BJ (cell line): ENCODE measurements at regions not wholly inside any gene's neighbourhood (a gene's known extent, or its start where the extent isn't known, plus 50 kb on each side); places are given as distances from the start of the nearest gene placed in this dataset.

ENCODE experiments used
- CTCF ChIA-PET: fragments of 350-600 bp; formaldehyde crosslinking; extraction: SDS; loops from one replicate; lab custom pipeline; 2021; ENCODE audit warnings: antibody characterized with exemption, inconsistent platforms; lab: Yijun Ruan, JAX
- POLR2A ChIA-PET: fragments of 300-600 bp; sonication (Branson Sonifier 250); formaldehyde crosslinking; extraction: SDS; loops from one replicate; lab custom pipeline; 2021; ENCODE audit warnings: antibody characterized with exemption; lab: Charles Lee
- DNase-seq: peaks from one replicate; pipeline ENCODE4 v3.0.0-alpha.2; 2011; ENCODE audit warnings: low read depth
- H3K27me3 ChIP-seq: 2 replicates; pipeline ENCODE4 v1.6.0; 2011; ENCODE audit warnings: low read length; ENCODE audit not compliant: control insufficient read depth, insufficient read depth
- H3K36me3 ChIP-seq: 2 replicates; pipeline ENCODE4 v1.5.1; 2011; ENCODE audit warnings: low read length; ENCODE audit not compliant: control insufficient read depth, insufficient read depth
- H3K4me3 ChIP-seq: 2 replicates; pipeline ENCODE4 v1.5.1; 2011; ENCODE audit warnings: low read depth, mild to moderate bottlenecking, control low read depth, low read length
- TF ChIP-seq, protein P1 (sequence below): IDR thresholded peaks from 2 replicates; pipeline ENCODE4 v1.5.1; 2011; ENCODE audit warnings: low read depth, mild to moderate bottlenecking, control low read depth, inconsistent platforms, low read length, moderate library complexity; ENCODE audit not compliant: insufficient read depth

DNA sequence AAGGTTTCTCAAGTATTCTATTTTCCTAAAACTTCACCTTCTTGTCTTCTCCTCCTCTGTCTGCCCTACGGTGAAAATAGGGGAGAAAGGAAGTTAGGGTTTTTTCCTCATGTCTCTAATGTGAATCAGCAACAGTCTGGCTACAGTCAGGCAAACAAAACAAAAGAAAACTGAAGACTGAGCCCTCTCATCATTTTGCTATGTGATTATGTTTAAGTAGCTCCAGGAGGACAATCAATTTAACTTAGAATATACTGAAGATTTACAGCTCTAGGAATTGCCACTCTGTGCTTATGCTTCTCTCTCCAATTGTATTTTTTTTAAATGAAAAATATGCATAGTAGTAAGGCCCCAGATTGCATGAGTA is 316.2 kb downstream of the GPAT3 start:
- DNase-seq = no peak
- ChIA-PET POLR2A (no interaction called here), CTCF (interaction anchor here (0.6 to 1.0 kb wide), 2 partner anchors 17 to 82 kb away, joined by 3 read pairs; no protein-coding TSS in a partner anchor)
- H3K36me3 ChIP-seq = no peaks in the 10 kb centered on the region
- TF ChIP-seq, protein P1, sequence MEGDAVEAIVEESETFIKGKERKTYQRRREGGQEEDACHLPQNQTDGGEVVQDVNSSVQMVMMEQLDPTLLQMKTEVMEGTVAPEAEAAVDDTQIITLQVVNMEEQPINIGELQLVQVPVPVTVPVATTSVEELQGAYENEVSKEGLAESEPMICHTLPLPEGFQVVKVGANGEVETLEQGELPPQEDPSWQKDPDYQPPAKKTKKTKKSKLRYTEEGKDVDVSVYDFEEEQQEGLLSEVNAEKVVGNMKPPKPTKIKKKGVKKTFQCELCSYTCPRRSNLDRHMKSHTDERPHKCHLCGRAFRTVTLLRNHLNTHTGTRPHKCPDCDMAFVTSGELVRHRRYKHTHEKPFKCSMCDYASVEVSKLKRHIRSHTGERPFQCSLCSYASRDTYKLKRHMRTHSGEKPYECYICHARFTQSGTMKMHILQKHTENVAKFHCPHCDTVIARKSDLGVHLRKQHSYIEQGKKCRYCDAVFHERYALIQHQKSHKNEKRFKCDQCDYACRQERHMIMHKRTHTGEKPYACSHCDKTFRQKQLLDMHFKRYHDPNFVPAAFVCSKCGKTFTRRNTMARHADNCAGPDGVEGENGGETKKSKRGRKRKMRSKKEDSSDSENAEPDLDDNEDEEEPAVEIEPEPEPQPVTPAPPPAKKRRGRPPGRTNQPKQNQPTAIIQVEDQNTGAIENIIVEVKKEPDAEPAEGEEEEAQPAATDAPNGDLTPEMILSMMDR = no peak
- H3K27me3 ChIP-seq = no peaks in the 10 kb centered on the region
- H3K4me3 ChIP-seq = no peak overlapping the region

DNA sequence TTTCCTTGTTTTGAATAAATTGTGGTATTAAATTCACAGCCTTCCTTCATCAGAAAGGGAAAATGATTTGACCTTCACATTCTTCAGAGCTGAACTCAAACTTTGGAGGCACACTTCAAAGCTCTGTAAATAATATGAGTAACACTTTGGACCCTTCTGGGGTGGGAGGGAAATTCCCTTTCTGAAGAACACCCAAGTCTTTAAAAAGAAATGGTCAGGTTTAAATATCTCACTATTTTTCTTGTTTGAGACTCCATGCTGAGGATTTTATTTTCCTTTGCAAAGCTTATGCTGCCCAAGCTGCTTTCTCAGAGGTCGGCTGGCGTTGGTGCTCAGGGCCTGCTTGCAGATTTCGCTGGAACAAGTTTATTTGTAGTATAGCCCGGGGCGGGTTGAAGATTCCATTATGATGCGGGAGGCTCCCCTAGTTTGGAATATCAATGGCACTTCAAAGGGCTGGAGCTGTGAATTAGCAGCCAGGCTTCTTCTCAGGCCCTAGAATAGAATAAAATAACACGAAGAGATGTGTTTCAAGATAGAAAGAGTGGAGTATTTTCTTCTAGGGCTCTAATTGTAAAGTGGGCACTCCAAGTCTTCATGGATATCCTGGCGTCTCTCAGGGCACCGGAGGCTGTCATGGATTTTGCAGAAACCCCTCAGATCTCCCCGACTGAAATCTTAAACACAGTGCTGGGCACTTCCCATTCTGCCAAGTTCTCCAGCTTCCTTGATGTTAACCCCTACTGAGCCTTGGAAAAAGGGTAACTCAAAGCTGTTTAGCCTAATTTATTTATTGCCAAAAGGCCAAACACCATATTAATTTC is 315.6 kb downstream of the GPAT3 start:
- CTCF ChIA-PET = interaction anchor here (0.6 to 1.0 kb wide), 3 partner anchors 18 to 82 kb away, joined by 3 read pairs; no protein-coding TSS in a partner anchor

DNA sequence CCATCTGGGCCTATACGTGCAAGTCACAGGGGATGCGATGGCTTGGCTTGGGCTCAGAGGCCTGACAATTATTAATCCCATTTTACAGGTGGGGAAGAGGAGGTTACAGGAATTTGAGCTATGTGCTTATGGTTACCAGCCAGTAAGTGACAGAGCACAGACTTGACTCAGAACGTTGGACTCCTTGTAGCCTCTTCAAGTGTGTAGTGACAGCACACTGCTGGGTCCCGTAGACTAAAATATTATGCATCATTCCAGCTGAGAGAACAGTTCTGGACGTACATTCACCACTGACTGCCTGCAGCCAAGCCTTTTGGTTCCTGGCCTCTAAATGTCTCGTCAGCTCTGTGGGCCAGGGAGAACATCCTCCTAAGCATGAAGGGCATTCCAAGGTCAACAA is 314.5 kb downstream of the GPAT3 start:
- DNase-seq = no peak
- ChIA-PET CTCF (no interaction called here), POLR2A (no interaction called here)
- Histone ChIP-seq H3K27me3 (no peaks in the 10 kb centered on the region), H3K36me3 (no peaks in the 10 kb centered on the region), H3K4me3 (no peak overlapping the region)
- TF ChIP-seq, protein P1 = no peak

More for the DNA sequence above, 315.6 kb downstream of the GPAT3 start:
- TF ChIP-seq, protein P1 = no peak
- no peaks in the 10 kb centered on the region for H3K36me3 ChIP-seq
- no peaks in the 10 kb centered on the region for H3K27me3 ChIP-seq
- POLR2A ChIA-PET = no interaction called here
- no peak for DNase-seq
- no peak overlapping the region for H3K4me3 ChIP-seq

DNA sequence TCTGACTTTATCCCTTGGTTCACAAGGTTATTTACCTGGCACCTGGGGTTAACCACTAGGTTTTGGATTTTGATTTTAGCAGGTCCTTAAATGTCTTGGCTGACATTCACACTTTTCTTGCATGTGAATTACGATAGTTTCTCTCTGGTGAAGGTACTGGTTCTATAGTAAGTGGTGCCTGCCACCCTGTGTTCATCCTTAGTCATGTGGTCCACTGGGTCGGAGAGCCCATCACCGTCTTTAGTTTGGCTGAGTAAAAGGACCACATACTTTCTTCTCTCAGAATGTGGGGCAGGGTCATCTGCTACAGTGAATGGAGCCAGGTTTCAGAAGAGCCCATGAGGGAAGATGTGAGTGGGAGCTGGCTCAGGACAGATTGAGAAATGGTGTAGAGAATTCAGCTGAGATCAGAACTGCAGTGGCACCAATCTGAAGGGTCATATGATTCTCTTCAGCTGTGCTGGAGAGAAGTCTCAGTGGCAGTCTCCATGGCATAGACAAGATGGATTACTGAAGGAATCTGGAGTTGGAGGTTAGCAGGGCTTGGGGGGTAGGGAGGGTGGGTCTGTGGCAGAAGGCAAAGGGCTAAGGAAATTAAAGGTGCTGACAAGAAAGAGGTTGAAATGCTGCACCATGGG is 310.4 kb downstream of the GPAT3 start:
- H3K27me3 ChIP-seq = no peaks in the 10 kb centered on the region
- POLR2A ChIA-PET = no interaction called here
- no peak for DNase-seq
- CTCF ChIA-PET = no interaction called here
- H3K36me3 ChIP-seq = no peaks in the 10 kb centered on the region
- H3K4me3 ChIP-seq = no peak overlapping the region
- TF ChIP-seq, protein P1 = no peak

GRCh38 chr4:83839615-83840014 is 303.7 kb downstream of the GPAT3 start:
- ChIA-PET POLR2A (no interaction called here), CTCF (no interaction called here)
- TF ChIP-seq, protein P1 = no peak
- no peaks in the 10 kb centered on the region for H3K36me3 ChIP-seq
- DNase-seq = no peak
- no peak overlapping the region for H3K4me3 ChIP-seq
- H3K27me3 ChIP-seq = no peaks in the 10 kb centered on the region
